Neural progenitor cell (in vitro differentiated cells): ENCODE measurements at regions not wholly inside any gene's neighbourhood (a gene's known extent, or its start where the extent isn't known, plus 50 kb on each side); places are given as distances from the start of the nearest gene placed in this dataset.

Source experiments
- DNase-seq: peaks from one replicate; pipeline ENCODE4 v3.0.0-alpha.2; 2016; ENCODE audit warnings: low spot score
- H2AFZ ChIP-seq: fragments of 200-600 bp; sonication (generic); replicated peaks from 2 replicates; pipeline ENCODE4 v1.6.1; 2016; ENCODE audit warnings: antibody characterized with exemption
- H3F3A ChIP-seq: fragments of 200-600 bp; sonication (generic); 2 replicates; pipeline ENCODE4 v1.6.1; 2016; ENCODE audit warnings: antibody characterized with exemption, low read depth
- H3K27ac ChIP-seq: fragments of 200-600 bp; sonication (generic); 2 replicates; pipeline ENCODE4 v1.5.1; 2016; ENCODE audit warnings: mild to moderate bottlenecking
- H3K27me3 ChIP-seq: fragments of 200-600 bp; sonication (generic); 2 replicates; pipeline ENCODE4 v1.6.1; 2016; ENCODE audit warnings: mild to moderate bottlenecking, moderate library complexity
- H3K36me3 ChIP-seq: fragments of 200-600 bp; sonication (generic); 2 replicates; pipeline ENCODE4 v1.5.1; 2016
- H3K4me1 ChIP-seq: fragments of 200-600 bp; sonication (generic); 2 replicates; pipeline ENCODE4 v1.6.1; 2016; ENCODE audit warnings: mixed run types
- H3K4me2 ChIP-seq: fragments of 200-600 bp; sonication (generic); 2 replicates; pipeline ENCODE4 v1.6.1; 2016
- H3K4me3 ChIP-seq: fragments of 200-600 bp; sonication (generic); 2 replicates; pipeline ENCODE4 v1.5.1; 2016
- H3K79me2 ChIP-seq: fragments of 200-600 bp; sonication (generic); 2 replicates; pipeline ENCODE4 v1.6.1; 2016; ENCODE audit warnings: low read depth
- H3K9ac ChIP-seq: fragments of 200-600 bp; sonication (generic); 2 replicates; pipeline ENCODE4 v1.6.1; 2016
- H3K9me3 ChIP-seq: fragments of 200-600 bp; sonication (generic); 2 replicates; pipeline ENCODE4 v1.5.1; 2016; ENCODE audit warnings: low read depth
- H4K20me1 ChIP-seq: fragments of 200-600 bp; sonication (generic); 2 replicates; pipeline ENCODE4 v1.6.1; 2016; ENCODE audit warnings: low read depth
- H3K27ac Mint-ChIP-seq: 3 replicates; pipeline ENCODE4 v1.8.0; 2021; ENCODE audit warnings: mixed read lengths
- H3K27me3 Mint-ChIP-seq: 2 replicates; pipeline ENCODE4 v1.8.0; 2022; ENCODE audit warnings: low read depth, mild to moderate bottlenecking, inconsistent platforms, moderate library complexity, mixed read lengths; ENCODE audit not compliant: insufficient read depth
- H3K36me3 Mint-ChIP-seq: 3 replicates; pipeline ENCODE4 v1.8.0; 2021; ENCODE audit warnings: mixed read lengths
- H3K4me1 Mint-ChIP-seq: 3 replicates; pipeline ENCODE4 v1.8.0; 2021; ENCODE audit warnings: mixed read lengths
- H3K4me3 Mint-ChIP-seq: 3 replicates; pipeline ENCODE4 v1.8.0; 2021; ENCODE audit warnings: mild to moderate bottlenecking, moderate library complexity, mixed read lengths
- H3K9me3 Mint-ChIP-seq: 3 replicates; pipeline ENCODE4 v1.8.0; 2020; ENCODE audit warnings: mixed read lengths
- CTCF ChIP-seq: fragments of 200-600 bp; sonication (generic); IDR thresholded peaks from 2 replicates; pipeline ENCODE4 v1.5.1; 2017; ENCODE audit warnings: antibody characterized with exemption, mild to moderate bottlenecking
- EZH2 ChIP-seq: fragments of 200-600 bp; sonication (generic); IDR thresholded peaks from 2 replicates; pipeline ENCODE4 v1.6.1; 2017; ENCODE audit warnings: antibody characterized with exemption, mild to moderate bottlenecking, moderate library complexity
- EZH2phosphoT487 ChIP-seq: fragments of 200-600 bp; sonication (generic); IDR thresholded peaks from 2 replicates; pipeline ENCODE4 v1.6.1; 2017; ENCODE audit warnings: antibody characterized with exemption

- Mint-ChIP-seq H3K36me3 (no peaks in the 10 kb centered on the region), H3K4me1 (peaks cover 14% of the 10 kb centered on the region), H3K27me3 (no peaks in the 10 kb centered on the region), H3K9me3 (peaks cover 3% of the 10 kb centered on the region), H3K27ac (no peak overlapping the region), H3K4me3 (no peak overlapping the region)
- H3K4me3 ChIP-seq, result no peak overlapping the region
- no peaks in the 10 kb centered on the region for H3F3A ChIP-seq
- DNase-seq, result no peak
- no peaks in the 10 kb centered on the region for H3K79me2 ChIP-seq
- no peaks in the 10 kb centered on the region for H4K20me1 ChIP-seq
- TF ChIP-seq EZH2, result no peak
- no peak overlapping the region for H3K9ac ChIP-seq
- H3K27ac ChIP-seq, result no peak overlapping the region
- H3K4me2 ChIP-seq, result no peak overlapping the region
- peak overlapping the region; percentile 71 for H2AFZ ChIP-seq
- no peaks in the 10 kb centered on the region for H3K4me1 ChIP-seq
- no peaks in the 10 kb centered on the region for H3K27me3 ChIP-seq
- no peaks in the 10 kb centered on the region for H3K9me3 ChIP-seq
- H3K36me3 ChIP-seq, result no peaks in the 10 kb centered on the region
Measured at GRCh38 chr3:164416491-164417222, 661.6 kb downstream of the SI start.

- no peak overlapping the region for H3K27ac Mint-ChIP-seq
- peaks cover 3% of the 10 kb centered on the region for H3K9me3 Mint-ChIP-seq
- Histone ChIP-seq H3K9ac (no peak overlapping the region), H4K20me1 (no peaks in the 10 kb centered on the region), H2AFZ (no peak overlapping the region), H3K4me2 (no peak overlapping the region), H3K4me1 (no peaks in the 10 kb centered on the region), H3K27ac (no peak overlapping the region), H3K36me3 (no peaks in the 10 kb centered on the region), H3F3A (no peaks in the 10 kb centered on the region), H3K27me3 (no peaks in the 10 kb centered on the region), H3K4me3 (no peak overlapping the region), H3K9me3 (no peaks in the 10 kb centered on the region), H3K79me2 (no peaks in the 10 kb centered on the region)
- no peak for DNase-seq
- TF ChIP-seq EZH2 (no peak), CTCF (no peak), EZH2phosphoT487 (no peak)
- no peaks in the 10 kb centered on the region for H3K4me1 Mint-ChIP-seq
- no peaks in the 10 kb centered on the region for H3K36me3 Mint-ChIP-seq
- no peak overlapping the region for H3K4me3 Mint-ChIP-seq
- H3K27me3 Mint-ChIP-seq, result no peaks in the 10 kb centered on the region
Measured at GRCh38 chr3:164408326-164408725, 670.0 kb downstream of the SI start.

- Mint-ChIP-seq H3K4me1 (no peaks in the 10 kb centered on the region), H3K27ac (no peak overlapping the region), H3K27me3 (no peaks in the 10 kb centered on the region), H3K36me3 (no peaks in the 10 kb centered on the region), H3K9me3 (no peaks in the 10 kb centered on the region), H3K4me3 (no peak overlapping the region)
- Histone ChIP-seq H3K4me2 (no peak overlapping the region), H3K9me3 (no peaks in the 10 kb centered on the region), H3K79me2 (no peaks in the 10 kb centered on the region), H4K20me1 (no peaks in the 10 kb centered on the region), H2AFZ (no peak overlapping the region), H3K4me1 (no peaks in the 10 kb centered on the region), H3K9ac (no peak overlapping the region), H3K27me3 (no peaks in the 10 kb centered on the region), H3K27ac (no peak overlapping the region), H3K36me3 (no peaks in the 10 kb centered on the region), H3K4me3 (no peak overlapping the region), H3F3A (no peaks in the 10 kb centered on the region)
- DNase-seq, result no peak
- TF ChIP-seq EZH2 (no peak), CTCF (no peak), EZH2phosphoT487 (no peak)
Measured at GRCh38 chr3:164407111-164407510, 671.2 kb downstream of the SI start.

- H3K9ac ChIP-seq, result no peak overlapping the region
- Mint-ChIP-seq H3K36me3 (no peaks in the 10 kb centered on the region), H3K4me1 (no peaks in the 10 kb centered on the region), H3K9me3 (no peaks in the 10 kb centered on the region), H3K27ac (no peak overlapping the region), H3K4me3 (no peak overlapping the region), H3K27me3 (no peaks in the 10 kb centered on the region)
- no peaks in the 10 kb centered on the region for H3K36me3 ChIP-seq
- TF ChIP-seq EZH2, result no peak
- TF ChIP-seq CTCF, result no peak
- no peak for TF ChIP-seq EZH2phosphoT487
- no peaks in the 10 kb centered on the region for H3K79me2 ChIP-seq
- no peak overlapping the region for H3K4me2 ChIP-seq
- H2AFZ ChIP-seq, result no peak overlapping the region
- H4K20me1 ChIP-seq, result no peaks in the 10 kb centered on the region
- no peaks in the 10 kb centered on the region for H3K27me3 ChIP-seq
- no peak for DNase-seq
- H3K4me3 ChIP-seq, result no peak overlapping the region
- no peaks in the 10 kb centered on the region for H3F3A ChIP-seq
- no peaks in the 10 kb centered on the region for H3K4me1 ChIP-seq
- H3K27ac ChIP-seq, result no peak overlapping the region
- H3K9me3 ChIP-seq, result no peaks in the 10 kb centered on the region
Measured at GRCh38 chr3:164406281-164406680, 672.0 kb downstream of the SI start.
